ACC112 (cell line): ENCODE measurements at regions not wholly inside any gene's neighbourhood (a gene's known extent, or its start where the extent isn't known, plus 50 kb on each side); places are given as distances from the start of the nearest gene placed in this dataset.
"Not testable (repeated sequence)": the region's sequence is repeated elsewhere in the genome, so short reads cannot be mapped to it uniquely, and the experiment has no call there.

Experiments used
- H2AFZ ChIP-seq: fragments of 200-600 bp; sonication (generic); one replicate; pipeline ENCODE4 v1.6.0; 2017; ENCODE audit warnings: antibody characterized with exemption, low read length; ENCODE audit not compliant: unreplicated experiment
- H3K27ac ChIP-seq: fragments of 200-600 bp; sonication (generic); 2 replicates; pipeline ENCODE4 v1.5.1; 2014; ENCODE audit warnings: low read depth, mild to moderate bottlenecking, antibody characterized with exemption, low read length, moderate library complexity
- H3K27me3 ChIP-seq: fragments of 200-600 bp; sonication (generic); 2 replicates; pipeline ENCODE4 v1.6.1; 2014; ENCODE audit warnings: mild to moderate bottlenecking, antibody characterized with exemption, low read length, moderate library complexity, mixed read lengths; ENCODE audit not compliant: insufficient read depth
- H3K36me3 ChIP-seq: fragments of 200-600 bp; sonication (generic); 2 replicates; pipeline ENCODE4 v1.6.1; 2016; ENCODE audit warnings: mild to moderate bottlenecking, antibody characterized with exemption, low read length, moderate library complexity, mixed read lengths; ENCODE audit not compliant: insufficient read depth
- H3K4me1 ChIP-seq: fragments of 200-600 bp; sonication (generic); one replicate; pipeline ENCODE4 v1.6.1; 2016; ENCODE audit warnings: low read length, mixed read lengths; ENCODE audit not compliant: insufficient read depth, unreplicated experiment, control insufficient read depth
- H3K4me3 ChIP-seq: fragments of 200-600 bp; sonication (generic); 2 replicates; pipeline ENCODE4 v1.5.1; 2014; ENCODE audit warnings: mild to moderate bottlenecking, low read depth, low read length
- H3K79me2 ChIP-seq: fragments of 200-600 bp; sonication (generic); one replicate; pipeline ENCODE4 v1.6.0; 2016; ENCODE audit warnings: low read length; ENCODE audit not compliant: control insufficient read depth, unreplicated experiment, insufficient read depth

DNA sequence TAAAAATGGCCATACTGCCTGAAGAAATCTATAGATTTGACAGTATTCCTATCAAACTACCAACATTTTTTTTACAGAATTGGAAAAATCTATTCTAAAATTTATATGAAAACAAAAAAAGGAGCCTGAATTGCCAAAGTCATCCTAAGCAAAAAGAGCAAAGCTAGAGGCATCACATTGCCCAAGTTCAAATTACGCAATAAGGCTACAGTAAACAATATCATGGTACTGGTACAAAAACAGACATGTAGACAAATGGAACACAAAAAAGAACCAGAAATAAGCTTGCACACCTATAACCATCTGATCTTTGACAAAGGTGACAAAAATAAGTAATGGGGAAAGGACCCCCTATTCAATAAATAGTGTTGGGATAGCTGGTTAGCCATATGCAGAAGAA lies 50.2 kb upstream of the THSD7B start:
- Histone ChIP-seq H2AFZ (no peak overlapping the region), H3K79me2 (no peaks in the 10 kb centered on the region), H3K4me1 (no peaks in the 10 kb centered on the region), H3K36me3 (no peaks in the 10 kb centered on the region), H3K4me3 (no peak overlapping the region), H3K27me3 (no peaks in the 10 kb centered on the region), H3K27ac (no peak overlapping the region)

DNA sequence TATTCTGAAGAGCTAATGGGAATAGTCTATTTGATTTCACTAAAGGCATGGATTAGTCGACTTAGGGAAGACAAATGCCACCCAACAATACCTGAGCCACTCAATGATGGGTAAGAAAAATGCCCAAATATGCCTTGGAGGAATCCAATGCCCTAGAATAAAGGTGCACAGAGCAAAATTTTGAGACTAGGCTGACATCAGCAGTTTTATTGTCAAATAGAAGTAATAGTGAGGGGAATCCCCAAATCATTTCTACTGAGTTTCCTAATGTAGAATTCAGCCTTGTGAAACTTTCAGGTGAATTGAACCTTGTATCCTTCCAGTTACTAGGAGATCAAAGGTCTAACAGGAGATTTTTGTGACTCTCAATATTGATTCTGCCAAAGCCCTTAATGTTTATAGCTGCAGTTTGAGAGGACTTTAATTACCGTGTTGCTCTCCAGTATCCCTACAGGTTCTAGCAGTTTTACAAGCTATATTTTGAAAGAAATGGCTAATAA lies 50.8 kb upstream of the THSD7B start:
- H3K36me3 ChIP-seq = no peaks in the 10 kb centered on the region
- no peak overlapping the region for H2AFZ ChIP-seq
- H3K79me2 ChIP-seq = no peaks in the 10 kb centered on the region
- no peaks in the 10 kb centered on the region for H3K27me3 ChIP-seq
- no peak overlapping the region for H3K4me3 ChIP-seq
- H3K4me1 ChIP-seq = no peaks in the 10 kb centered on the region
- no peak overlapping the region for H3K27ac ChIP-seq

- Histone ChIP-seq H3K27me3 (no peaks in the 10 kb centered on the region), H2AFZ (no peak overlapping the region), H3K4me1 (no peaks in the 10 kb centered on the region), H3K27ac (no peak overlapping the region), H3K79me2 (no peaks in the 10 kb centered on the region), H3K4me3 (no peak overlapping the region), H3K36me3 (no peaks in the 10 kb centered on the region)
Observed at GRCh38 chr2:136713739-136714138, 51.6 kb upstream of the THSD7B start.

DNA sequence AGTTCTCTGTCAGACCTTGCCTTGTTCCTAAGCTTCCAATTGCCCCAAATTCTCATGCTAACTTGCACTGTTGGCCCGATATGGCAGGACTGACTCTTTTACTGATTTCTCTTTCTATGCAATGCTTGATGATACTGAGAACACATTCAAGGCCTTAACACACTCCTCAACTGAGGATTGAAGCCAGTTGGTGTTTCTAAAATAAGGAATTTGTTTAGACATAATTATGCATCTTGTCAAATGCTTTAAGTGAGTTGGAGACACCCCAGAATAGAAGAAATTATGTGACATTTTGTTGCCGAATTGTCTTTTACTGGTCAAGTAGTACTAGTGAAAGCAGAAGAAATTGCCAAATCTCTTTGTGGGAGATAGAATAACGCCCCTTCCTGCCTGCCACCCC lies 60.0 kb upstream of the THSD7B start:
- H3K36me3 ChIP-seq = no peaks in the 10 kb centered on the region
- H3K27ac ChIP-seq = no peak overlapping the region
- no peak overlapping the region for H3K4me3 ChIP-seq

DNA sequence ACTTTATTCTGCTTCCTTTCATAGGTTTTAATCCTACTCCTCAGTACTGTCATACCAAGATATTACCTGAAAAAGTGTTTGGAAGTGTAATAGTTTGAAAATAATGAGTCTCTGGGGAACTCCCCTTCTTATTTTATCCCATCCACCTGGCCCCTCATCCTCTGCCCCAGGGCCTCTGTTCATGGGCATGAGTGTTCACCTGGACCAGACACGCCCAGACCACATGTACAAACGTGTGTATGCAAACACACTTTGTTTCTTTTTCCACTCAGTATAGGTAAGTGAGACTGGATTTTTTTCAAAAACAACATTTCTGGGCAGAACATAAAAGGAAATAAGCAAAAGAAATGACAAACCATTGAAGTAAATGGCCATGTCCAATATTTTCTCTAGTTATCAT lies 62.1 kb upstream of the THSD7B start:
- H3K4me1 ChIP-seq = no peaks in the 10 kb centered on the region
- H2AFZ ChIP-seq = no peak overlapping the region
- H3K27me3 ChIP-seq = no peaks in the 10 kb centered on the region
- no peak overlapping the region for H3K27ac ChIP-seq
- no peaks in the 10 kb centered on the region for H3K79me2 ChIP-seq
- H3K36me3 ChIP-seq = no peaks in the 10 kb centered on the region
- no peak overlapping the region for H3K4me3 ChIP-seq

More for the DNA sequence above, 60.0 kb upstream of the THSD7B start:
- H3K27me3 ChIP-seq = no peaks in the 10 kb centered on the region
- H2AFZ ChIP-seq = no peak overlapping the region
- H3K79me2 ChIP-seq = no peaks in the 10 kb centered on the region
- no peaks in the 10 kb centered on the region for H3K4me1 ChIP-seq

DNA sequence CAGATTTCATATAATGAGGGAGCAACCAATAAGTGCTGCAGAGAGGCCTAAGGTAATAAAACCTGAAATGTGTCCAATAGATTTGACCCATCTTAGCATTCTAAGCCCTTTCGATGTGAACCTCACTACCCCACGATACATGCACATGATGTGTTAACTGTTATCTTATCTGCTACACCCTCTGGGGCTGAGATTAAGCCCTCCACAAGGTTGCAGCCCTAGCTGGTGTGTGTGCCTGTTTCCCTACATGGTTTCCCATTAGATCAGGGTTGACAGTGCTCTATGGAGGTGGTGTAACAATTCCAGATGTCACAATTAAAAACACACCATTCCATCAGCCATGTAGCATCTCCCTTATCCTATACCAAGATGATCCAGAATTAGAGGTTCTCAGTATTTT lies 68.9 kb upstream of the THSD7B start:
- H3K27ac ChIP-seq = no peak overlapping the region

DNA sequence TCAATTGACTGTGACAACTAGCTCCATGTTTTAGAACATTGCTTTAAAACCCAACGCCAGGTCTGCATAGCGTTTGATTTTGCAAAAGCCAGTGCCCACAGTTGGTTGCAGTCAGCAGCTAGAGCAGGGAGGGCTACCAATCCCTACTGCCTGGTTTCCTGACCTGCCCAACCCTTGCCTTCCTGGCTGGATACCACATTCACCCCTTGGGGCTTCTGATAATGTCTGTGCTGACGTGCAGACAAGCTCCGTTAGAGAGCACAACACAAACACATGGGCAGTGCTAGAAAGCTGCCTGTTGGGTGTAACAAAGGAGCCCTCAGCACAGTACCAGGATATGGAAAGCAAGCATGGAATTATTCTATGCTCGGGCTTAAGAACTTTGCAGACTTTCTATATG lies 71.4 kb upstream of the THSD7B start:
- Histone ChIP-seq H3K27ac (no peak overlapping the region), H3K79me2 (no peaks in the 10 kb centered on the region), H3K27me3 (no peaks in the 10 kb centered on the region), H2AFZ (no peak overlapping the region), H3K36me3 (no peaks in the 10 kb centered on the region), H3K4me3 (no peak overlapping the region), H3K4me1 (no peaks in the 10 kb centered on the region)

More for the DNA sequence above, 68.9 kb upstream of the THSD7B start:
- H3K79me2 ChIP-seq = no peaks in the 10 kb centered on the region
- H3K4me3 ChIP-seq = no peak overlapping the region
- H2AFZ ChIP-seq = no peak overlapping the region
- H3K36me3 ChIP-seq = no peaks in the 10 kb centered on the region
- H3K4me1 ChIP-seq = no peaks in the 10 kb centered on the region
- H3K27me3 ChIP-seq = no peaks in the 10 kb centered on the region

- not testable (repeated sequence) for H3K79me2 ChIP-seq, H2AFZ ChIP-seq, H3K36me3 ChIP-seq, H3K27me3 ChIP-seq, H3K4me3 ChIP-seq, H3K27ac ChIP-seq, H3K4me1 ChIP-seq
Observed at GRCh38 chr2:136680079-136680478, 85.3 kb upstream of the THSD7B start.

DNA sequence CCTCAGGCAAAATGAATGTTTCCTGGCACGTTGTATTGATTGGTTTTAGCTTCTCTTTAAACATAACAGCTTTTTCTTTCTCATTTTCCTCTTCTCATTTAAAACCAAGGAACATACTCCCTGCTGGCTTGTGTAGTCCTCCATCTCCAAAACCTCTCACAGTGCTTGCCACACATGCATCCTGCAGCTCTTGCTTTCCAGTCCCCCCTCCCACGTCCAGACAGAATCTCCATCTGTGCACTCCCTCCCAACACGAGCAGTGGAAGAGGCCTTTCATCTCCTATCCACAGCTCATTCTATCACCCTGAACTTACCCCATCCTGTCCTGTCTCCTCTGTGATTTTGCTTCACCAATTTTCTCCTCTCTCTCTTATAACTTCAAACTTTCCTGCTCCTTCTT lies 99.6 kb upstream of the THSD7B start:
- H3K27ac ChIP-seq = no peak overlapping the region
- H3K27me3 ChIP-seq = no peaks in the 10 kb centered on the region
- no peaks in the 10 kb centered on the region for H3K36me3 ChIP-seq

DNA sequence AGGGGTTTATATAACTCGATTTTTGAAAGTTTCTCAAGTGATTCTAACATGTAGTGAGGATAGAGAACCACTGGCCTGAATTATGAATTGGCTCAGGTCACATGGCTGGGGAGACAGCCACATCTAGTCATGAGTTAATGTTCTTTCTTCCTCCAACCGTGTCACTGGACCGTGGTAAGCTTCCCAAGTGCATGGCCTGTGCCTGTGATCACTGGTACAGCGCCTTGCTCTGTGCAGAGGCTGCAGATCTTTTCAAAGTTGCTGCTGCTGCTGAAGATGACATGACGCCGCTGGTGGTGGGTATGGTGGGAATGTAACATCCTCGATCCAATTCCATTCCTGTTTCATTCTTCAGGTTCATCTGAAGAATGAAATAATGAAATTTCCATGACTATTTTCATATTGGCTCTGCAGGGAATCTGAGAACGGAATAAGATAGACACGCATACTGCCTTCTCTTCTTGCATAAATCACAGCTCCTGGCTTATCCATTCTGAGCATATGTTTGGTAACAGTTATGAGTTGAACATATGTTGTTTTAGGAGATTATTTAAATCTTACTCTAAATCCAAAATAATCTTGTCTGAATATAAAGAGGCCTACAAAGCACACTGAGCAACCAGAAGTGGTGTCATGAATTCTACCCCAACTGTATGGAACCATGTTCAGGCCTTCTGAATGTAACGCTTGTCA lies 100.5 kb upstream of the THSD7B start:
- Histone ChIP-seq H3K27me3 (no peaks in the 10 kb centered on the region), H3K27ac (no peak overlapping the region), H3K79me2 (no peaks in the 10 kb centered on the region), H3K4me1 (no peaks in the 10 kb centered on the region), H3K4me3 (no peak overlapping the region), H3K36me3 (no peaks in the 10 kb centered on the region), H2AFZ (no peak overlapping the region)

More for the DNA sequence above, 99.6 kb upstream of the THSD7B start:
- Histone ChIP-seq H3K4me1 (no peaks in the 10 kb centered on the region), H3K4me3 (no peak overlapping the region), H2AFZ (no peak overlapping the region), H3K79me2 (no peaks in the 10 kb centered on the region)

DNA sequence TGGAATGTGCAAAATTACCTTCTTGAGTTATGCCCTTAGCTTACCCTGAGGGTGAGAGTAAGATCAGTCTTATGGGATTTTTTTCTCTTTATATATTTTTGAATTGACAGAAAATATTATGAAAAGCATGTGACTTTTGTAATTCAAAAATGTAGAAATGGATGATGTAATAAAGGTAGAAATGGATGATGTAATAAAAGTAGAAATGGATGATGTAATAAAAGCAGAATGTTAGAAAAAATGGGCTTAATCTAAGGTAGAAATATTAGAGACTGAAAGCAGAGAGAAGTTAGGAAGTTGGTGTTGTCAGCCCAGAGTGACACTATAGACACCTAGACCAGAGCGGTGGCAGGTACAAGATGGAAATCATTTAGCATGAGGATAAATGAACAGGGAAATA lies 107.1 kb upstream of the THSD7B start:
- H2AFZ ChIP-seq = no peak overlapping the region
- no peaks in the 10 kb centered on the region for H3K27me3 ChIP-seq
- H3K36me3 ChIP-seq = no peaks in the 10 kb centered on the region
- H3K79me2 ChIP-seq = no peaks in the 10 kb centered on the region
- no peaks in the 10 kb centered on the region for H3K4me1 ChIP-seq
- H3K27ac ChIP-seq = no peak overlapping the region
- no peak overlapping the region for H3K4me3 ChIP-seq
